ENCODE measurements at regions not wholly inside any gene's neighbourhood (a gene's known extent, or its start where the extent isn't known, plus 50 kb on each side); places are given as distances from the start of the nearest gene placed in this dataset.
"Not testable (repeated sequence)": the region's sequence is repeated elsewhere in the genome, so short reads cannot be mapped to it uniquely, and the experiment has no call there.

GRCh38 chr5:42950456-42951292, 89.4 kb downstream of the ANXA2R start:
- peak in 24 of 42 donors; percentile 4 to 57 (median 25) for DNase-seq
- intact Hi-C loops (cut with DNase I): no loop called here

GRCh38 chr5:42950116-42950455, 90.0 kb downstream of the ANXA2R start:
- intact Hi-C loops (cut with DNase I): no loop called here
- no peak for DNase-seq

- intact Hi-C loops (cut with DNase I): no loop called here
- peak in 30 of 42 donors; percentile 7 to 55 (median 27) for DNase-seq
Measured at GRCh38 chr5:42949348-42950115, 90.6 kb downstream of the ANXA2R start.

DNA sequence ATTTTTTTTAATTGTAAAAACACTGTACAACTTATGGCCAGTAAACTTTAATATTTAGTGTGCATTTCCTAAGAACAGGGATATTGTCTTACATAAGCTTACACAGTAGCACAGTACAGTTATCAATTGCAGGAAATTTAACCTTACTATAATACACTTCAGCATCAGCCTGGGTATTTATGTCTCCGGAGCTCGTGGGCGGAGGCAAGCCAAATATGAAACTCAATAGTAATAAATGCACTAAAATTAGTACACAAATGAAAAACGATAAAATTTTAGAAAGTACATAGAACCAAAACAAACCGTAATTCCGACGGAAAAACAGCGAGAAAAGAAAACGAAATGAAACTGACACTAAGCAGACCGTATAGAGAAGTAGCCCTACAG, 91.2 kb downstream of the ANXA2R start:
- no peak for DNase-seq
- intact Hi-C loops (cut with DNase I): no loop called here

DNA sequence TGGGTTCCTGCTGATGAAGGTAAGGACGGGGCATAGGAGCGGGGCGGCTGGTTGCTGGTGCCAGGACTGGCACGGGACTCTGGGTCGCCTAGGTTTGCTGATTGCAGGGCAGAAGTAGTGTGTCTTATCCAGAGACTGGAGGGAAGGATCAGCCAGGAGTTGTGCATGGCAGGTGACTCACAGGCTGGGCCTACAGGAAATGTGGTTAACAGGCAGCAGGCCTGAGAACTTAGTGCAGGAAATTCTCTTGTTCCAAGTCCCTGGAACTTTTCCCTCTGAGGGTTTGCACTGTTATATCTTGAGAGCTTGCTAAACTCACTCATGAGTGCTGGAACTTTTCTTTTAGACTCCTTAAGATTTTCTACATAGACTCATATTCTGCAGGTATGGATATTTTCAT, 95.1 kb downstream of the ANXA2R start:
- intact Hi-C loops (cut with DNase I): no loop called here
- DNase-seq: no peak

DNA sequence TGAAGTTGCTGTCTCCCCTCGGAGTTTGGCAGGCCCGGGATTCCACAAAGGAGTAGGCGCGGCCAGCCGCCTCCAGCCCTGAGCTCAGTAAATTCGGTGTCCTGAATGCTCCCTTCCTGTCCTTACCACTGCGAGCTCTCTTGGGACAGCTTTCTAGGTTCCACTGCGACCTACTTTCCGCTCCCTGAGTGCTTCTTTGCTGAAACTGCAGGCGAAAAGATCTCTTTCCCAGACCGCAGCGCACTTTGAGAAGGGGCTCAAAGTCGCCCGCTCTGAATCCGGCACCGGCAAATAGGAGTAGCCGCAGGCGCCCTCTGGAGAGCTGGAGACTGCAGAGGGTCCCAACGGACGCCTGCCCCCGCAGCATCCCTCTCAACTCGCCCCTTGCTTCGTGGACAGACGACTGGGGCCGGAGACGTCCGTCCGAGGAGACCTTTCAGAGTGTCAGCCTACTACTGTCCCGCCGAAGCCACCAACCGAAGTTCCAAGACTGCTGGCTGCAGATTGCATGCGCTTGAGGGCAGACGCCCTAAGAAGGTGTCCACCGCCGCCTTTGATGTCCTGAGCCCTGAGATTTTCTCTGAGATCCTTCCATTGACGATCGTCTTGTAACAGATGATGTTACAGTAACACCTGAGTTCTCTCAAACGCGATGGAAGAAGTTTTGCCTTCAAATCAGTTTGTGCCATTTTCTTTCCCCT, 96.0 kb downstream of the ANXA2R start:
- no peak for DNase-seq
- intact Hi-C loops (cut with DNase I): no loop called here

- intact Hi-C loops (cut with DNase I): no loop called here
- DNase-seq: no peak
Measured at GRCh38 chr5:42940853-42941252, 99.3 kb downstream of the ANXA2R start.

- intact Hi-C loops (cut with DNase I); DNase-seq: not testable (repeated sequence)
Measured at GRCh38 chr5:42932011-42932410, 108.1 kb downstream of the ANXA2R start.

- DNase-seq; intact Hi-C loops (cut with DNase I): not testable (repeated sequence)
Measured at GRCh38 chr5:42931451-42931850, 108.7 kb downstream of the ANXA2R start.

- no peak for DNase-seq
- intact Hi-C loops (cut with DNase I): no loop called here
Measured at GRCh38 chr5:42930934-42931333, 109.2 kb downstream of the ANXA2R start.

GRCh38 chr5:42929871-42930270, 110.2 kb downstream of the ANXA2R start:
- intact Hi-C loops (cut with DNase I): no loop called here
- no peak for DNase-seq

GRCh38 chr5:42927730-42928129, 112.4 kb downstream of the ANXA2R start:
- no peak for DNase-seq
- intact Hi-C loops (cut with DNase I): no loop called here

DNA sequence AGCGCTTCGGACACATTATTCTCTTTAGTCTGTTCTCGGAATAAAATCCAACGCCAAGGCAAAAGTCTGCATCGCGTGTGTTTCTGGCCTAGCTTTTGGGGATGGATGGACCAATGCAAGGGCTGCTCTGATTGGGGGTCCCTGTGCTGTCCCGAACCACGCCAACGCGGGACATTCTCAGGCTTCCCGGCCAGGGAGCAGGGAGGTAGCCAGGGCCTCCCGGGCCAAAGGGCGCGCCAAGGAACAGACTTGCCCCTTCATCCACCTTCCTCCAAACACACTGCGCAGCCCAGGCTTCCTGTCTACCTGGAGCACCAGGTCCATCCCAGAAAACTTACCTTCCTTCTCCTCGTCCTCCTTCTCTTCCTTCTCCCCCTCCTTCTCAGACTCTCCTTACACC, 113.0 kb upstream of the SELENOP start:
- intact Hi-C loops (cut with DNase I): no loop called here
- no peak for DNase-seq

GRCh38 chr5:42924226-42924625, 112.5 kb upstream of the SELENOP start:
- intact Hi-C loops (cut with DNase I): no loop called here
- DNase-seq: no peak

DNA sequence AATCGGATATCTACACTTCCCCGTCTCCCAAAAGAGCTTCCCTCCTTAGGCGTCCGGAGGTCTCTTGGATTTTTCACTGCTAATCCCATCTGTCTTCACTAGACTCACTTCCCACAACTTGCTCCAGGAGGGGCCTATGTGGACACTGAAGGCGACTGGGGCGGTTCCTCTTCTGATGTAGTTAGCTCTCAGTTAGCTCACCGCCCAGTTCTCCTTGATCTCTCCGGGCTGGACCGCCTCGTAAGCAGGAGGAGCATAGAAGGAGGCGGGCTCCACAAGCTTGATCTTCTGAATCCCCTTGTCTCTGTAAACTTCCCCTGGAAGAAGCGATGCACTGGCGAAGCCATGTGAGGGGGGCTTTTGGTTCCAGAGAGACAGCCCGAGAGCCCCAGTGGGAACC, 112.0 kb upstream of the SELENOP start:
- intact Hi-C loops (cut with DNase I): no loop called here
- DNase-seq: no peak

- DNase-seq: no peak
- intact Hi-C loops (cut with DNase I): no loop called here
Measured at GRCh38 chr5:42919600-42919999, 107.9 kb upstream of the SELENOP start.

DNA sequence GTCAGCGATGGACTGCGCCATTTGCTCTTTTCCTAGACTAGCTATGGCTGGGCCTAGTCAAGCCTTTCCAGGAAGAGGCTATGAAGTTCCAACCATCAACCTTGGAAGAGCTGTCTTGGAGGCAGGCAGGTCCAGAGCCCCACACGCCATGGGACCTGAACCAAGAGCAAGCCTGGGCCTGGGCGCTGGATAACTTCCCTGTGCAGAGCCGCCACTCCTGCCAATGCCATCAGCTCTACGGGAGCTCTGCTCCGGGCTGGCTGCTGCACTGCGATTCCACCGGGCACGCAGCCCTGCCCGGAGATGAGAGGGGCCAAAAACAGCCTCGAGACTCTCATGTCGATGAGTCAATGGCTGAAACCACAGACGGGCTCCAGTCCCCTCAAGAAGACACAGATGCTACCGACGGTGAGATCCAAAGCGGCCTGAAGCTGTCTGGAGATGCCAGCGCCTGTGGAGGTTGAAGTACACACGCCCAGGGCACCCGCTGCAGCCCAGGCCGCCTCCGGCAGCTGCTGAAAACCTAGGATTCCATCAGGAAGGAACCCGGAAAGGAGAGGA, 103.7 kb upstream of the SELENOP start:
- intact Hi-C loops (cut with DNase I): no loop called here

GRCh38 chr5:42912184-42912798, 100.6 kb upstream of the SELENOP start:
- no peak for DNase-seq
- intact Hi-C loops (cut with DNase I): no loop called here

More for the DNA sequence above, 103.7 kb upstream of the SELENOP start:
- no peak for DNase-seq

Measured in head of caudate nucleus (tissue), 42 donors.